ENCODE measurements at regions not wholly inside any gene's neighbourhood (a gene's known extent, or its start where the extent isn't known, plus 50 kb on each side); places are given as distances from the start of the nearest gene placed in this dataset.

DNA sequence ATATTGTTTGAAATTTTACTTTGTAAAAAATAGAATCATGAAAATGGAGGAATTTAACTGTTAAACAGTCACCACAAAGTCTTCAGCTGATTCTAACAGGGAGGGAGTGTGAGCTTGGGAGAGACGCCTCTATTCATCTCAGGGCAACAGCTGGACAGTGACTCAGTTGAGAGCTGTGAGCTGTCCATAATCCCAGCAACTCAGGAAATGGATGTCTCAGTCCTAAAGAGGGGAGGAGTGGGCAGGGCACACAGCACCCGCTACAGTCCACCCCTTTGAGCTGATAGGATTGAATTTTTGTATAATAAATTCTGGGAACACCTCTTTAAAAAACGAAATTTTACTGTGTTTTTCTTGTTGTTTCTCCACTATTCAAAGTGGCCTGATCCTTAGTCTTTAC lies 255.1 kb upstream of the THUMPD2 start:
- TF ChIP-seq FOXP2 (optimal IDR thresholded peaks at IDR 0.05; ENCODE audit: control extremely low read depth, extremely low read length, insufficient read depth) (no peak), POLR2AphosphoS5 (IDR thresholded peaks at IDR 0.05; ENCODE audit: borderline replicate concordance, low read depth, low read length) (no peak)
